ENCODE measurements at regions not wholly inside any gene's neighbourhood (a gene's known extent, or its start where the extent isn't known, plus 50 kb on each side); places are given as distances from the start of the nearest gene placed in this dataset.

- TF ChIP-seq EZH2 (IDR thresholded peaks at IDR 0.05; ENCODE audit: insufficient read depth, poor library complexity, severe bottlenecking) (no peak), EZH2phosphoT487 (IDR thresholded peaks at IDR 0.05; ENCODE audit: insufficient read depth, low read depth) (no peak)
Measured at GRCh38 chr6:170159022-170159965, 131.6 kb downstream of the DLL1 start.
